ENCODE measurements at regions not wholly inside any gene's neighbourhood (a gene's known extent, or its start where the extent isn't known, plus 50 kb on each side); places are given as distances from the start of the nearest gene placed in this dataset.

GRCh38 chr6:54586251-54586650 is 260.3 kb upstream of the FAM83B start:
- DNase-seq (ENCODE audit: low spot score) (no peak), ATAC-seq (no peak)
- H3K36me3 Mint-ChIP-seq (ENCODE audit: low read depth), result peaks cover 3% of the 10 kb centered on the region; the same call in 1 of the 3 replicates
- no peaks in the 10 kb centered on the region for H3K4me1 Mint-ChIP-seq
- H4K20me1 ChIP-seq (replicated peaks; ENCODE audit: insufficient read depth), result no peaks in the 10 kb centered on the region
- H3K4me1 ChIP-seq (ENCODE audit: insufficient read depth), result no peaks in the 10 kb centered on the region
- H3K4me3 Mint-ChIP-seq, result no peak overlapping the region
- no peaks in the 10 kb centered on the region for H3F3A ChIP-seq (replicated peaks; ENCODE audit: low read depth)
- no peaks in the 10 kb centered on the region for H3K36me3 ChIP-seq (ENCODE audit: insufficient read depth)
- H3K9me2 ChIP-seq (ENCODE audit: insufficient read depth), result no peaks in the 10 kb centered on the region
- H2AFZ ChIP-seq, result no peak overlapping the region
- TF ChIP-seq EZH2phosphoT487 (IDR thresholded peaks at IDR 0.05; ENCODE audit: unreplicated experiment), result no peak
- TF ChIP-seq CREB1 (CRISPR knock-in tag; IDR thresholded peaks at IDR 0.05; ENCODE audit: low read depth), result no peak
- TF ChIP-seq POLR2AphosphoS5 (IDR thresholded peaks at IDR 0.05; ENCODE audit: low read depth), result no peak
- no peak for TF ChIP-seq ETS1 (IDR thresholded peaks at IDR 0.05)
- TF ChIP-seq EZH2 (IDR thresholded peaks at IDR 0.05; ENCODE audit: low read depth, unreplicated experiment), result no peak
- TF ChIP-seq JUNB (IDR thresholded peaks at IDR 0.05; ENCODE audit: unreplicated experiment), result no peak
- no peaks in the 10 kb centered on the region for H3K27me3 Mint-ChIP-seq (ENCODE audit: insufficient read depth, low read depth, poor library complexity)
- peaks cover 7% of the 10 kb centered on the region; the same call in 1 of the 3 replicates for H3K9me3 Mint-ChIP-seq
- H3K4me3 ChIP-seq, result no peak overlapping the region
- H3K27me3 ChIP-seq (ENCODE audit: insufficient read depth), result no peaks in the 10 kb centered on the region
- H3K79me2 ChIP-seq (replicated peaks; ENCODE audit: insufficient read depth), result no peaks in the 10 kb centered on the region
- no peak overlapping the region for H3K27ac ChIP-seq (ENCODE audit: low read depth)
- no peak overlapping the region for H3K27ac Mint-ChIP-seq
- H3K4me2 ChIP-seq, result no peak overlapping the region

GRCh38 chr6:54587277-54587676 is 259.3 kb upstream of the FAM83B start:
- TF ChIP-seq NANOG (IDR thresholded peaks at IDR 0.05; ENCODE audit: borderline replicate concordance), result no peak
- no peaks in the 10 kb centered on the region for H3K79me2 ChIP-seq (replicated peaks; ENCODE audit: insufficient read depth)
- H3K4me1 ChIP-seq (ENCODE audit: insufficient read depth), result no peaks in the 10 kb centered on the region
- H2AFZ ChIP-seq, result no peak overlapping the region
- Mint-ChIP-seq H3K4me1 (no peaks in the 10 kb centered on the region), H3K36me3 (ENCODE audit: low read depth) (peaks cover 3% of the 10 kb centered on the region; the same call in 1 of the 3 replicates), H3K4me3 (no peak overlapping the region), H3K27me3 (ENCODE audit: insufficient read depth, low read depth, poor library complexity) (no peaks in the 10 kb centered on the region), H3K27ac (no peak overlapping the region), H3K9me3 (peaks cover 7% of the 10 kb centered on the region; the same call in 1 of the 3 replicates)
- no peaks in the 10 kb centered on the region for H3K9me2 ChIP-seq (ENCODE audit: insufficient read depth)
- H3K27ac ChIP-seq (ENCODE audit: low read depth), result no peak overlapping the region
- H3F3A ChIP-seq (replicated peaks; ENCODE audit: low read depth), result no peaks in the 10 kb centered on the region
- DNase-seq (ENCODE audit: low spot score) (no peak), ATAC-seq (no peak)
- no peaks in the 10 kb centered on the region for H4K20me1 ChIP-seq (replicated peaks; ENCODE audit: insufficient read depth)
- H3K4me3 ChIP-seq, result no peak overlapping the region
- H3K27me3 ChIP-seq (ENCODE audit: insufficient read depth), result no peaks in the 10 kb centered on the region
- H3K36me3 ChIP-seq (ENCODE audit: insufficient read depth), result no peaks in the 10 kb centered on the region
- H3K4me2 ChIP-seq, result no peak overlapping the region

GRCh38 chr6:54588176-54588575 is 258.4 kb upstream of the FAM83B start:
- no peak overlapping the region for H3K4me3 Mint-ChIP-seq
- no peak overlapping the region for H3K4me3 ChIP-seq
- DNase-seq (ENCODE audit: low spot score) (no peak), ATAC-seq (no peak)
- H3K36me3 Mint-ChIP-seq (ENCODE audit: low read depth), result peaks cover 3% of the 10 kb centered on the region; the same call in 1 of the 3 replicates
- peaks cover 7% of the 10 kb centered on the region; the same call in 1 of the 3 replicates for H3K9me3 Mint-ChIP-seq
- no peaks in the 10 kb centered on the region for H3K4me1 Mint-ChIP-seq
- no peak overlapping the region for H2AFZ ChIP-seq
- H3K4me1 ChIP-seq (ENCODE audit: insufficient read depth), result no peaks in the 10 kb centered on the region
- H3K9me2 ChIP-seq (ENCODE audit: insufficient read depth), result no peaks in the 10 kb centered on the region
- no peaks in the 10 kb centered on the region for H4K20me1 ChIP-seq (replicated peaks; ENCODE audit: insufficient read depth)
- H3K79me2 ChIP-seq (replicated peaks; ENCODE audit: insufficient read depth), result no peaks in the 10 kb centered on the region
- H3K36me3 ChIP-seq (ENCODE audit: insufficient read depth), result no peaks in the 10 kb centered on the region
- no peaks in the 10 kb centered on the region for H3F3A ChIP-seq (replicated peaks; ENCODE audit: low read depth)
- H3K4me2 ChIP-seq, result no peak overlapping the region
- H3K27ac ChIP-seq (ENCODE audit: low read depth), result no peak overlapping the region
- no peak overlapping the region for H3K27ac Mint-ChIP-seq
- no peaks in the 10 kb centered on the region for H3K27me3 Mint-ChIP-seq (ENCODE audit: insufficient read depth, low read depth, poor library complexity)
- no peaks in the 10 kb centered on the region for H3K27me3 ChIP-seq (ENCODE audit: insufficient read depth)
- no peak for TF ChIP-seq CREB1 (CRISPR knock-in tag; IDR thresholded peaks at IDR 0.05; ENCODE audit: low read depth)
- no peak for TF ChIP-seq POLR2AphosphoS5 (IDR thresholded peaks at IDR 0.05; ENCODE audit: low read depth)
- no peak for TF ChIP-seq REST (IDR thresholded peaks at IDR 0.05; ENCODE audit: unreplicated experiment)
- no peak for TF ChIP-seq JUNB (IDR thresholded peaks at IDR 0.05; ENCODE audit: unreplicated experiment)
